Right ventricle myocardium inferior (tissue), 1 donor: ENCODE measurements at regions not wholly inside any gene's neighbourhood (a gene's known extent, or its start where the extent isn't known, plus 50 kb on each side); places are given as distances from the start of the nearest gene placed in this dataset.

ENCODE experiments used
- ATAC-seq: fragments of 200-7000 bp; cut with Tn5 transposase; one replicate; pipeline ENCODE4 v1.9.1; 2020; ENCODE audit warnings: mild to moderate bottlenecking, moderate library complexity
- DNase-seq: peaks from one replicate; pipeline ENCODE4 v3.0.0; 2021; ENCODE audit errors: missing footprints
- intact Hi-C: fragments of 100-400 bp; cut with DNase I; formaldehyde crosslinking; loops from one replicate; pipeline ENCODE4 v1.11.0; 2022
- donor health status: DM: no; HTN: yes; CAD: no; lungs with severe emphysema.

- intact Hi-C loops, result no loop called here
- ATAC-seq (no peak), DNase-seq (no peak)
These were observed 305.4 kb upstream of the RAB6C start for GRCh38 chr2:129673847-129674711.

- intact Hi-C loops, result no loop called here
- DNase-seq, result no peak
- no peak for ATAC-seq
These were observed 300.7 kb upstream of the RAB6C start for GRCh38 chr2:129678751-129679150.

- no peak for ATAC-seq
- DNase-seq, result no peak
- intact Hi-C loops, result no loop called here
These were observed 297.7 kb upstream of the RAB6C start for GRCh38 chr2:129681788-129682187.

- ATAC-seq (no peak), DNase-seq (no peak)
- intact Hi-C loops, result no loop called here
These were observed 289.6 kb upstream of the RAB6C start for GRCh38 chr2:129689653-129690448.

GRCh38 chr2:129695496-129695895, 284.0 kb upstream of the RAB6C start:
- no peak for ATAC-seq
- DNase-seq, result peak; percentile 31
- intact Hi-C loops, result no loop called here

- DNase-seq (no peak), ATAC-seq (no peak)
These were observed 280.9 kb upstream of the RAB6C start for GRCh38 chr2:129698593-129698992.

GRCh38 chr2:129699781-129700573, 279.5 kb upstream of the RAB6C start:
- no peak for ATAC-seq
- peak; percentile 30 for DNase-seq
- intact Hi-C loops, result no loop called here

More at GRCh38 chr2:129698593-129698992, 280.9 kb upstream of the RAB6C start:
- intact Hi-C loops, result no loop called here

GRCh38 chr2:129702416-129703176, 276.9 kb upstream of the RAB6C start:
- DNase-seq, result no peak
- intact Hi-C loops, result no loop called here
- ATAC-seq, result no peak

GRCh38 chr2:129705085-129705484, 274.4 kb upstream of the RAB6C start:
- ATAC-seq, result no peak
- peak; percentile 42 for DNase-seq
- intact Hi-C loops, result no loop called here

- DNase-seq (peak; percentile 40), ATAC-seq (no peak)
- intact Hi-C loops, result no loop called here
These were observed 271.7 kb upstream of the RAB6C start for GRCh38 chr2:129707800-129708199.

- intact Hi-C loops, result no loop called here
- ATAC-seq (no peak), DNase-seq (peak; percentile 37)
These were observed 271.1 kb upstream of the RAB6C start for GRCh38 chr2:129708221-129708967.

GRCh38 chr2:129709001-129709955, 270.2 kb upstream of the RAB6C start:
- ATAC-seq (no peak), DNase-seq (peak; percentile 26)
- intact Hi-C loops, result no loop called here

GRCh38 chr2:129709956-129710598, 269.4 kb upstream of the RAB6C start:
- intact Hi-C loops, result no loop called here
- peak; percentile 49 for DNase-seq
- ATAC-seq, result no peak

GRCh38 chr2:129710670-129711495, 268.6 kb upstream of the RAB6C start:
- ATAC-seq, result no peak

GRCh38 chr2:129711816-129712675, 267.4 kb upstream of the RAB6C start:
- intact Hi-C loops, result no loop called here
- ATAC-seq (no peak), DNase-seq (peak; percentile 40)

More at GRCh38 chr2:129710670-129711495, 268.6 kb upstream of the RAB6C start:
- intact Hi-C loops, result no loop called here
- DNase-seq, result peak; percentile 44
